Stomach (tissue), 8 donors: ENCODE measurements at regions not wholly inside any gene's neighbourhood (a gene's known extent, or its start where the extent isn't known, plus 50 kb on each side); places are given as distances from the start of the nearest gene placed in this dataset.

ENCODE experiments used
- DNase-seq, 2 donors: peaks; one replicate each; pipeline versions ENCODE4 v3.0.0 to v3.0.0-alpha.2; 2013 to 2019
- H3K27ac ChIP-seq, 5 donors: fragments of 200-600 bp in 4 of 5; sonication (generic) in 4 of 5; one replicate each; pipeline ENCODE4 v1.5.1; 2013 to 2019; ENCODE audit warnings: mild to moderate bottlenecking in 1 of 5, moderate library complexity in 1 of 5
- H3K27me3 ChIP-seq, 3 donors: fragments of 200-600 bp; sonication (generic); one replicate each; pipeline ENCODE4 v1.5.1; 2017 to 2019; ENCODE audit warnings: mixed run types in 1 of 3
- H3K36me3 ChIP-seq, 4 donors: fragments of 200-600 bp; sonication (generic); 1 replicate in 3 of 4; 2 replicates in 1 of 4; pipeline ENCODE4 v1.5.1; 2016 to 2019
- H3K4me1 ChIP-seq, 4 donors: fragments of 200-600 bp; sonication (generic); one replicate each; pipeline ENCODE4 v1.5.1; 2016 to 2019
- H3K4me3 ChIP-seq, 4 donors: fragments of 200-600 bp; sonication (generic) in 3 of 4; one replicate each; pipeline ENCODE4 v1.5.1; 2016 to 2019; ENCODE audit warnings: mild to moderate bottlenecking in 1 of 4
- H3K9me3 ChIP-seq, 4 donors: fragments of 200-600 bp; sonication (generic); one replicate each; pipeline ENCODE4 v1.5.1; 2016 to 2019
- EP300 ChIP-seq: sonication (generic); formaldehyde crosslinking; IDR thresholded peaks from one replicate; pipeline ENCODE4 v1.6.1; 2017; ENCODE audit warnings: antibody characterized with exemption
- POLR2A ChIP-seq, 4 donors: fragments of 450-650 bp; IDR thresholded peaks; one replicate each; pipeline ENCODE4 v1.6.1; 2016; ENCODE audit warnings: antibody characterized with exemption in 4 of 4, control low read depth in 2 of 4, mild to moderate bottlenecking in 1 of 4, moderate library complexity in 1 of 4
- POLR2AphosphoS5 ChIP-seq, 3 donors: sonication (generic); formaldehyde crosslinking; IDR thresholded peaks; one replicate each; pipeline ENCODE4 v1.6.1; 2016; ENCODE audit warnings: antibody characterized with exemption in 3 of 3
- WGBS, 5 donors: extraction: QIAGEN DNeasy Blood & Tissue Kit in 3 of 5; methylation state at CpG; one replicate each; pipeline versions ENCODE4 v1.1.5 to v1.1.7; 2013 to 2018; 5-methylcytosine and 5-hydroxymethylcytosine counted together
- intact Hi-C: fragments of 100-400 bp; cut with DNase I; formaldehyde crosslinking; loops from one replicate; pipeline ENCODE4 v1.15.1; 2023; ENCODE audit warnings: low total_unique reads
- TF ChIP-seq, protein P1 (sequence below), 7 experiments: fragments of 450-650 bp in 4 of 7; fragments of 200-600 bp in 3 of 7; sonication (generic) in 3 of 7; IDR thresholded peaks; one replicate each; pipeline ENCODE4 v1.5.1; 2016 to 2019; ENCODE audit warnings: antibody characterized with exemption in 7 of 7, control low read depth in 2 of 7, mild to moderate bottlenecking in 1 of 7
- donor health status: healthy with polysubstance abuse.
- donor health status: Bipolar disorder and iron deficiency.
- donor health status: healthy.

DNA sequence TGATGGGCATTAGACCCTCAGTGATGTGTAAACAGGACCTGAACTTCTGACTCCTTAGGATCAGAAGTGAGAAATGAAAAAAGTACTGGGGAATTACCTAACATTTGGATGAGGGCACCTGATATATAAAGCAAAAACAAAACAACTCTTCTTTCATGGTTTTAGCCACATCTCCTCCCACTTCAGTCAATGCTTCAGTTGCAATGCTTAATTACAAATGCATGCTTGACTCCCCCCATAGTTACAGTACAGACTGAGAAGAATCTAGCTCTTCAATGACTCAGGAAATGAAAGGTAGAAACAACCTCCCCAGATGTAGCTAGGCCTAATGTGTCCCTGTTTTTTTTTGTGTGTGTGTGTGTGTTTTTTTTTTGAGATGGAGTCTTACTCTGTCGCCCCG is 276.8 kb upstream of the POU3F3 start:
- 94 to 100% (median 100%) methylated on average over 2 of the region's 2 CpGs for WGBS, 5 donors

DNA sequence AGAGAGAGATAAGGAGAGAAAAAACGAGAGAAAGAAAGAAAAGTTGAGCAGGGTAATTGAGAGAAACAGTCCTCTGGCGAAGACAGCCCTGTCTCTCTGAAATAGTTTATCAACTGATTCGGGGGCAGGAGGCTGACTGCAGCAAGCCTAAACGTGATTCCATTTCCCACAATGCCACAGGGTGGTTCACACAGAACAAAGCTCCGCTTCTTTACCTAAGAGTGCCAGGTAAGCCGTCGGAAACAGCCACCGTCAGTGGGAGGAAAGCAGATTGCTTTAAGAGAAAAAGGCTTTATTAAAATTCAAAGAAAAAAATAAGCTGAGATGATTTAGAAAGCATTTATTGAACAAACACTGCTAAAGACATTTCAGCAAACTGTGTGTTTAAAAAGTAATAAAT is 271.4 kb upstream of the POU3F3 start:
- DNase-seq, result peak in 1 of 2 donors; percentile 35
- TF ChIP-seq, protein P1, sequence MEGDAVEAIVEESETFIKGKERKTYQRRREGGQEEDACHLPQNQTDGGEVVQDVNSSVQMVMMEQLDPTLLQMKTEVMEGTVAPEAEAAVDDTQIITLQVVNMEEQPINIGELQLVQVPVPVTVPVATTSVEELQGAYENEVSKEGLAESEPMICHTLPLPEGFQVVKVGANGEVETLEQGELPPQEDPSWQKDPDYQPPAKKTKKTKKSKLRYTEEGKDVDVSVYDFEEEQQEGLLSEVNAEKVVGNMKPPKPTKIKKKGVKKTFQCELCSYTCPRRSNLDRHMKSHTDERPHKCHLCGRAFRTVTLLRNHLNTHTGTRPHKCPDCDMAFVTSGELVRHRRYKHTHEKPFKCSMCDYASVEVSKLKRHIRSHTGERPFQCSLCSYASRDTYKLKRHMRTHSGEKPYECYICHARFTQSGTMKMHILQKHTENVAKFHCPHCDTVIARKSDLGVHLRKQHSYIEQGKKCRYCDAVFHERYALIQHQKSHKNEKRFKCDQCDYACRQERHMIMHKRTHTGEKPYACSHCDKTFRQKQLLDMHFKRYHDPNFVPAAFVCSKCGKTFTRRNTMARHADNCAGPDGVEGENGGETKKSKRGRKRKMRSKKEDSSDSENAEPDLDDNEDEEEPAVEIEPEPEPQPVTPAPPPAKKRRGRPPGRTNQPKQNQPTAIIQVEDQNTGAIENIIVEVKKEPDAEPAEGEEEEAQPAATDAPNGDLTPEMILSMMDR (IDR thresholded peaks at IDR 0.05), result no peak
- no peak for TF ChIP-seq EP300
- no peak for TF ChIP-seq POLR2A (IDR thresholded peaks at IDR 0.05)
- no peak for TF ChIP-seq POLR2AphosphoS5 (IDR thresholded peaks at IDR 0.05)
- no peak overlapping the region for H3K4me3 ChIP-seq
- H3K27ac ChIP-seq, result no peak overlapping the region
- H3K4me1 ChIP-seq, result peaks cover 0 to 3% (median 0%) of the 10 kb centered on the region in 4 donors
- no peaks in the 10 kb centered on the region for H3K36me3 ChIP-seq
- H3K27me3 ChIP-seq, result no peaks in the 10 kb centered on the region
- intact Hi-C loops, result no loop called here
- WGBS, 5 donors, result 30 to 53% (median 30%) methylated on average over 8 of the region's 8 CpGs
- H3K9me3 ChIP-seq, result no peaks in the 10 kb centered on the region

More for the DNA sequence above, 276.8 kb upstream of the POU3F3 start:
- DNase-seq, result no peak
- Histone ChIP-seq H3K4me1 (no peaks in the 10 kb centered on the region), H3K27me3 (no peaks in the 10 kb centered on the region), H3K27ac (no peak overlapping the region), H3K4me3 (no peak overlapping the region), H3K9me3 (no peaks in the 10 kb centered on the region), H3K36me3 (no peaks in the 10 kb centered on the region)
- intact Hi-C loops, result no loop called here
- TF ChIP-seq, protein P1 (IDR thresholded peaks at IDR 0.05), result no peak
- TF ChIP-seq POLR2AphosphoS5 (IDR thresholded peaks at IDR 0.05), result no peak
- TF ChIP-seq EP300, result no peak
- no peak for TF ChIP-seq POLR2A (IDR thresholded peaks at IDR 0.05)

DNA sequence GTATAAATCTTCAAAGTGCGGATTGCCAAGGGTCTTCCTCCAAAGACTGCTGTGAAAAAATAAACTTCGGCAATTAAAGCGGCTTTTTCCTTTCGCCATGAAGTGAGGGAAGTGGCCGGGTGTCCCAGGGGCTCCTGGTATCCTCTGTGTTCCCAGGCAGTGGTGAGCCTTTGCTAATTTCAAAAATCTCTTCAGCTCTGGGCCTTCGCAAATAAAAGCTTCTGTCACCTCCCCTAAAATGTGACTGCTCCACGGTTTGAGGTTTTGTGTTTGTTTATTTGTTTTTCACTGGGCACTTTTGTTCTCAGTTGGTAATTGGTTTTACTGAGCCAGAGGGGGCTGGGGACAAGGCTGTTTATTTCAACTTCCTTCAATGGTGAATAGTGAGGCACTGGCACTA is 270.1 kb upstream of the POU3F3 start:
- 62 to 75% (median 70%) methylated on average over 7 of the region's 7 CpGs for WGBS, 5 donors

DNA sequence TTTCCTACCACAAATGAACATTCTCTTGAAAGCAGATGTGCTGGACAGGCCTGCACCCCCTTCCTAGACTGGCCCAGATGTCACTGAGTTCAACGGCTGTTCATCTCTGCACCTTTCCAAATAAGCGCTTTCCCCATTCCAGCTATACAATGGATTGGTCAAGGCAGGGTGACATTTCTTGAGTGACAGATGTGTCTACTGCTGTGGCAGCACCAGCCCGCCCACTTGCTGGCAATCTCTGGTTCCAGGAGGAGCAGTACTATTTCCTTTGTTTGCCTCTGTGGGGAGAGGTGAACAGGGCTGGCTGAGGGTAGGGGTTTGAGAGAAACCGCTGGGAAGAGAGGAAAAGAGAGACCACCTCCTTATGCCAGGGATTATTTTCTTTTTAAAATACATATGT is 269.5 kb upstream of the POU3F3 start:
- WGBS, 5 donors, result 64 to 90% (median 74%) methylated on average over 4 of the region's 4 CpGs
- Histone ChIP-seq H3K27me3 (no peaks in the 10 kb centered on the region), H3K9me3 (peaks cover 0 to 6% (median 0%) of the 10 kb centered on the region in 4 donors), H3K4me3 (no peak overlapping the region), H3K36me3 (no peaks in the 10 kb centered on the region), H3K27ac (no peak overlapping the region), H3K4me1 (peaks cover 0 to 3% (median 0%) of the 10 kb centered on the region in 4 donors)
- TF ChIP-seq EP300 (no peak), POLR2AphosphoS5 (IDR thresholded peaks at IDR 0.05) (no peak), POLR2A (IDR thresholded peaks at IDR 0.05) (no peak)
- TF ChIP-seq, protein P1 (IDR thresholded peaks at IDR 0.05), result no peak
- intact Hi-C loops, result no loop called here
- no peak for DNase-seq

More for the DNA sequence above, 270.1 kb upstream of the POU3F3 start:
- TF ChIP-seq, protein P1 (IDR thresholded peaks at IDR 0.05), result no peak
- TF ChIP-seq POLR2A (IDR thresholded peaks at IDR 0.05) (no peak), EP300 (no peak), POLR2AphosphoS5 (IDR thresholded peaks at IDR 0.05) (no peak)
- Histone ChIP-seq H3K27me3 (no peaks in the 10 kb centered on the region), H3K4me1 (peaks cover 0 to 3% (median 0%) of the 10 kb centered on the region in 4 donors), H3K9me3 (no peaks in the 10 kb centered on the region), H3K4me3 (no peak overlapping the region), H3K27ac (no peak overlapping the region), H3K36me3 (no peaks in the 10 kb centered on the region)
- DNase-seq, result no peak
- intact Hi-C loops, result no loop called here
